GM23338 (cell line): ENCODE measurements at regions not wholly inside any gene's neighbourhood (a gene's known extent, or its start where the extent isn't known, plus 50 kb on each side); places are given as distances from the start of the nearest gene placed in this dataset.

Source experiments
- ATAC-seq: fragments of 200-7000 bp; cut with Tn5 transposase; 3 replicates; pipeline ENCODE4 v1.9.1; 2020
- DNase-seq: peaks from one replicate; pipeline ENCODE4 v3.0.0-alpha.2; 2015; ENCODE audit warnings: low spot score
- H2AFZ ChIP-seq: fragments of 200-600 bp; sonication (generic); 2 replicates; pipeline ENCODE4 v1.8.0; 2016; ENCODE audit warnings: antibody characterized with exemption, mild to moderate bottlenecking, moderate library complexity
- H3F3A ChIP-seq: fragments of 200-600 bp; sonication (generic); replicated peaks from 2 replicates; pipeline ENCODE4 v1.8.0; 2017; ENCODE audit warnings: antibody characterized with exemption, mixed run types, low read depth
- H3K27ac ChIP-seq: fragments of 200-600 bp; sonication (generic); 2 replicates; pipeline ENCODE4 v1.6.1; 2016; ENCODE audit warnings: low read depth
- H3K27me3 ChIP-seq: fragments of 200-600 bp; sonication (generic); 2 replicates; pipeline ENCODE4 v1.8.0; 2016; ENCODE audit warnings: mild to moderate bottlenecking, mixed run types, moderate library complexity; ENCODE audit not compliant: insufficient read depth
- H3K36me3 ChIP-seq: fragments of 200-600 bp; sonication (generic); 2 replicates; pipeline ENCODE4 v1.8.0; 2016; ENCODE audit warnings: mild to moderate bottlenecking; ENCODE audit not compliant: insufficient read depth
- H3K4me1 ChIP-seq: fragments of 200-600 bp; sonication (generic); 2 replicates; pipeline ENCODE4 v1.8.0; 2016; ENCODE audit warnings: mild to moderate bottlenecking, moderate library complexity; ENCODE audit not compliant: insufficient read depth
- H3K4me2 ChIP-seq: fragments of 200-600 bp; sonication (generic); 2 replicates; pipeline ENCODE4 v1.7.1; 2017; ENCODE audit warnings: mixed run types
- H3K4me3 ChIP-seq: fragments of 200-600 bp; sonication (generic); 2 replicates; pipeline ENCODE4 v1.6.1; 2016; ENCODE audit warnings: mixed run types
- H3K79me2 ChIP-seq: fragments of 200-600 bp; sonication (generic); replicated peaks from 2 replicates; pipeline ENCODE4 v1.8.0; 2017; ENCODE audit warnings: mild to moderate bottlenecking; ENCODE audit not compliant: insufficient read depth
- H3K9me2 ChIP-seq: fragments of 200-600 bp; sonication (generic); 2 replicates; pipeline ENCODE4 v1.8.0; 2017; ENCODE audit not compliant: insufficient read depth
- H4K20me1 ChIP-seq: fragments of 200-600 bp; sonication (generic); replicated peaks from 2 replicates; pipeline ENCODE4 v1.8.0; 2017; ENCODE audit warnings: mild to moderate bottlenecking; ENCODE audit not compliant: insufficient read depth
- H3K27ac Mint-ChIP-seq: 2 replicates; pipeline ENCODE4 v1.8.0; 2020; ENCODE audit warnings: inconsistent platforms, mild to moderate bottlenecking, moderate library complexity, mixed read lengths
- H3K27me3 Mint-ChIP-seq: 3 replicates; pipeline ENCODE4 v1.8.0; 2022; ENCODE audit warnings: low read depth, mild to moderate bottlenecking, moderate library complexity, mixed read lengths, inconsistent platforms; ENCODE audit not compliant: insufficient read depth, poor library complexity
- H3K36me3 Mint-ChIP-seq: 3 replicates; pipeline ENCODE4 v1.8.0; 2021; ENCODE audit warnings: low read depth, mild to moderate bottlenecking, inconsistent platforms, moderate library complexity, mixed read lengths
- H3K4me1 Mint-ChIP-seq: 3 replicates; pipeline ENCODE4 v1.8.0; 2020; ENCODE audit warnings: mild to moderate bottlenecking, inconsistent platforms, mixed read lengths
- H3K4me3 Mint-ChIP-seq: 3 replicates; pipeline ENCODE4 v1.8.0; 2021; ENCODE audit warnings: moderate library complexity, mild to moderate bottlenecking, inconsistent platforms, mixed read lengths
- H3K9me3 Mint-ChIP-seq: 3 replicates; pipeline ENCODE4 v1.8.0; 2020; ENCODE audit warnings: moderate library complexity, mild to moderate bottlenecking, inconsistent platforms, mixed read lengths
- CREB1 ChIP-seq: fragments of 250-450 bp; sonication (Bioruptor Pico); IDR thresholded peaks from 2 replicates; pipeline ENCODE4 v1.5.0; 2020; ENCODE audit warnings: low read depth, mild to moderate bottlenecking, moderate library complexity
- CTCF ChIP-seq, 2 experiments: fragments of 200-600 bp in 1 of 2; sonication (generic) in 1 of 2; conservative IDR thresholded peaks; 2 replicates each; pipeline versions ENCODE4 v1.5.1 to v1.6.1; 2016 to 2017; ENCODE audit warnings: antibody characterized with exemption in 2 of 2, low read depth in 2 of 2, mild to moderate bottlenecking in 2 of 2, moderate library complexity in 1 of 2
- ETS1 ChIP-seq: IDR thresholded peaks from 2 replicates; pipeline ENCODE4 v1.6.1; 2016; ENCODE audit warnings: antibody characterized with exemption
- EZH2 ChIP-seq: fragments of 200-600 bp; sonication (generic); IDR thresholded peaks from one replicate; pipeline ENCODE4 v1.8.0; 2017; ENCODE audit warnings: antibody characterized with exemption, mild to moderate bottlenecking, low read depth; ENCODE audit not compliant: unreplicated experiment
- EZH2phosphoT487 ChIP-seq: fragments of 200-600 bp; sonication (generic); IDR thresholded peaks from one replicate; pipeline ENCODE4 v1.8.1; 2018; ENCODE audit warnings: antibody characterized with exemption; ENCODE audit not compliant: unreplicated experiment
- JUNB ChIP-seq: IDR thresholded peaks from one replicate; pipeline ENCODE4 v1.6.1; 2016; ENCODE audit warnings: antibody characterized with exemption; ENCODE audit not compliant: unreplicated experiment
- NANOG ChIP-seq: IDR thresholded peaks from 2 replicates; pipeline ENCODE4 v1.6.1; 2016; ENCODE audit warnings: antibody characterized with exemption, borderline replicate concordance
- POLR2AphosphoS5 ChIP-seq: IDR thresholded peaks from 2 replicates; pipeline ENCODE4 v1.6.1; 2016; ENCODE audit warnings: antibody characterized with exemption, low read depth
- REST ChIP-seq: IDR thresholded peaks from one replicate; pipeline ENCODE4 v1.6.1; 2018; ENCODE audit warnings: antibody characterized with exemption; ENCODE audit not compliant: unreplicated experiment
- STAT1 ChIP-seq: IDR thresholded peaks from one replicate; pipeline ENCODE4 v1.6.1; 2016; ENCODE audit warnings: antibody characterized with exemption; ENCODE audit not compliant: unreplicated experiment
- ZNF114 ChIP-seq: fragments of 250-450 bp; sonication (Bioruptor Pico); IDR thresholded peaks from 2 replicates; pipeline ENCODE4 v1.5.0; 2020; ENCODE audit warnings: mild to moderate bottlenecking, moderate library complexity
- ZNF331 ChIP-seq: fragments of 250-450 bp; sonication (Bioruptor Pico); IDR thresholded peaks from 2 replicates; pipeline ENCODE4 v1.5.0; 2020; ENCODE audit warnings: low read depth, mild to moderate bottlenecking, moderate library complexity
- ZNF462 ChIP-seq: fragments of 250-450 bp; sonication (Bioruptor Pico); IDR thresholded peaks from 2 replicates; pipeline ENCODE4 v1.5.0; 2020; ENCODE audit warnings: mild to moderate bottlenecking, moderate library complexity

- 0 out of 2 replicates have a peak, but pooled peaks cover 5% of the 10 kb centered on the region for H3K4me1 ChIP-seq
- no peaks in the 10 kb centered on the region for H3K9me2 ChIP-seq
- H3K27ac Mint-ChIP-seq: no peak overlapping the region
- H2AFZ ChIP-seq: no peak overlapping the region
- no peaks in the 10 kb centered on the region for H3F3A ChIP-seq
- H3K9me3 Mint-ChIP-seq: peaks cover under 1% of the 10 kb centered on the region; the same call in 1 of the 3 replicates
- H3K4me3 ChIP-seq: no peak overlapping the region
- ATAC-seq (no peak), DNase-seq (no peak)
- no peak overlapping the region for H3K4me3 Mint-ChIP-seq
- H3K27ac ChIP-seq: no peak overlapping the region
- no peak overlapping the region for H3K4me2 ChIP-seq
- H3K79me2 ChIP-seq: no peaks in the 10 kb centered on the region
- H3K4me1 Mint-ChIP-seq: peaks cover 16% of the 10 kb centered on the region
- no peaks in the 10 kb centered on the region for H3K36me3 ChIP-seq
- no peaks in the 10 kb centered on the region for H3K27me3 ChIP-seq
- no peaks in the 10 kb centered on the region for H4K20me1 ChIP-seq
- no peaks in the 10 kb centered on the region; the same call in 2 of the 3 replicates for H3K36me3 Mint-ChIP-seq
- H3K27me3 Mint-ChIP-seq: peaks cover 6% of the 10 kb centered on the region
- TF ChIP-seq CTCF (conservative IDR thresholded peaks at IDR 0.05; ENCODE audit: low read depth in 2 of 2): no peak
- TF ChIP-seq POLR2AphosphoS5: no peak
- TF ChIP-seq JUNB: no peak
- no peak for TF ChIP-seq EZH2
- no peak for TF ChIP-seq NANOG
- no peak for TF ChIP-seq CREB1 (CRISPR knock-in tag)
- no peak for TF ChIP-seq REST
- no peak for TF ChIP-seq EZH2phosphoT487
- TF ChIP-seq ZNF462 (CRISPR knock-in tag): no peak
- TF ChIP-seq ETS1: no peak
- no peak for TF ChIP-seq ZNF331 (CRISPR knock-in tag)
- TF ChIP-seq STAT1: no peak
- TF ChIP-seq ZNF114 (CRISPR knock-in tag): no peak
These were observed 74.5 kb upstream of the PCDH8 start for GRCh38 chr13:52922961-52923360.
